Caco-2 (cell line): ENCODE measurements at regions not wholly inside any gene's neighbourhood (a gene's known extent, or its start where the extent isn't known, plus 50 kb on each side); places are given as distances from the start of the nearest gene placed in this dataset.

Source experiments
- BruUV-seq: library from RNA; stranded (reverse); fragments of 400-500 nt; replicated peaks from 2 replicates; lab custom pipeline; 2021; lab: Mats Ljungman, UMichigan
- CTCF ChIA-PET: fragments of 300-600 bp; sonication (Branson Sonifier 250); formaldehyde crosslinking; loops from one replicate; lab custom pipeline; 2022; ENCODE audit warnings: antibody characterized with exemption; lab: Charles Lee
- POLR2A ChIA-PET: fragments of 300-600 bp; sonication (Branson Sonifier 250); formaldehyde crosslinking; loops from one replicate; lab custom pipeline; 2022; ENCODE audit warnings: antibody characterized with exemption; lab: Charles Lee
- DNase-seq, 2 experiments: peaks; one replicate each; pipeline versions ENCODE4 v3.0.0 to v3.0.0-alpha.2; 2020 to 2022
- H3K27me3 ChIP-seq: replicated peaks from 2 replicates; pipeline ENCODE4 v1.6.0; 2011; ENCODE audit warnings: low read length; ENCODE audit not compliant: control insufficient read depth, insufficient read depth
- H3K36me3 ChIP-seq: 2 replicates; pipeline ENCODE4 v1.5.1; 2011; ENCODE audit warnings: low read length; ENCODE audit not compliant: control insufficient read depth, insufficient read depth
- H3K4me1 ChIP-seq: fragments of 250-450 bp; sonication (Bioruptor Pico); 2 replicates; pipeline ENCODE4 v1.5.1; 2020; ENCODE audit warnings: mild to moderate bottlenecking
- H3K4me3 ChIP-seq: 2 replicates; pipeline ENCODE4 v1.5.1; 2011; ENCODE audit warnings: low read depth, mild to moderate bottlenecking, control low read depth, low read length
- H3K9me3 ChIP-seq: fragments of 250-450 bp; sonication (Bioruptor Pico); 2 replicates; pipeline ENCODE4 v1.5.1; 2020; ENCODE audit warnings: mild to moderate bottlenecking, moderate library complexity
- H3K27ac Mint-ChIP-seq: one replicate; pipeline ENCODE4 v1.8.0; 2022; ENCODE audit warnings: mixed read lengths; ENCODE audit not compliant: unreplicated experiment
- H3K27me3 Mint-ChIP-seq: one replicate; pipeline ENCODE4 v1.8.0; 2022; ENCODE audit warnings: mixed read lengths; ENCODE audit not compliant: insufficient read depth, unreplicated experiment
- H3K36me3 Mint-ChIP-seq: one replicate; pipeline ENCODE4 v1.8.0; 2022; ENCODE audit warnings: mild to moderate bottlenecking, mixed read lengths; ENCODE audit not compliant: insufficient read depth, unreplicated experiment
- H3K4me1 Mint-ChIP-seq: one replicate; pipeline ENCODE4 v1.8.0; 2022; ENCODE audit warnings: low read depth, mixed read lengths; ENCODE audit not compliant: unreplicated experiment
- H3K4me3 Mint-ChIP-seq: one replicate; pipeline ENCODE4 v1.8.0; 2022; ENCODE audit warnings: mild to moderate bottlenecking, moderate library complexity, mixed read lengths; ENCODE audit not compliant: unreplicated experiment
- H3K9me3 Mint-ChIP-seq: one replicate; pipeline ENCODE4 v1.8.0; 2022; ENCODE audit warnings: mixed read lengths; ENCODE audit not compliant: unreplicated experiment
- CTCF ChIP-seq, 2 experiments: fragments of 200-600 bp in 1 of 2; IDR thresholded peaks; 1 replicate in 1 of 2; 2 replicates in 1 of 2; pipeline versions ENCODE4 v1.5.1 to v1.8.0; 2011 to 2022; ENCODE audit warnings: antibody characterized with exemption in 1 of 2, control low read depth in 1 of 2, inconsistent platforms in 1 of 2, low read depth in 1 of 2, low read length in 1 of 2, mild to moderate bottlenecking in 1 of 2, moderate library complexity in 1 of 2; ENCODE audit not compliant: insufficient read depth in 1 of 2, severe bottlenecking in 1 of 2, unreplicated experiment in 1 of 2
- intact Hi-C: fragments of 100-400 bp; cut with micrococcal nuclease; formaldehyde crosslinking; loops from one replicate; pipeline ENCODE4 v1.10.0; 2022; ENCODE audit not compliant: unreplicated experiment

- no peak overlapping the region for H3K4me3 ChIP-seq
- H3K4me3 Mint-ChIP-seq = no peak overlapping the region
- ChIA-PET POLR2A (no interaction called here), CTCF (interaction anchor here (0.6 kb wide), 1 partner anchor 267 kb away, joined by 3 read pairs; no protein-coding TSS in a partner anchor)
- no peak for DNase-seq
- H3K36me3 Mint-ChIP-seq = peaks cover 5% of the 10 kb centered on the region
- no peak overlapping the region for H3K27ac Mint-ChIP-seq
- H3K27me3 ChIP-seq = no peaks in the 10 kb centered on the region
- peaks cover 6% of the 10 kb centered on the region for H3K4me1 Mint-ChIP-seq
- peaks cover 10% of the 10 kb centered on the region for H3K9me3 Mint-ChIP-seq
- no TSS peak for BruUV-seq
- TF ChIP-seq CTCF (IDR thresholded peaks at IDR 0.05; ENCODE audit: insufficient read depth in 1 of 2, low read depth in 1 of 2, low read length in 1 of 2, severe bottlenecking in 1 of 2, unreplicated experiment in 1 of 2) = no peak
- H3K36me3 ChIP-seq = no peaks in the 10 kb centered on the region
- H3K9me3 ChIP-seq = no peaks in the 10 kb centered on the region; the same call in 1 of the 2 replicates
- intact Hi-C loops = no loop called here
- no peaks in the 10 kb centered on the region for H3K27me3 Mint-ChIP-seq
- H3K4me1 ChIP-seq = peaks cover 28% of the 10 kb centered on the region
These were observed 111.2 kb upstream of the SLC35B3 start for GRCh38 chr6:8546496-8546895.

- DNase-seq = no peak
- Mint-ChIP-seq H3K27ac (no peak overlapping the region), H3K9me3 (peaks cover 20% of the 10 kb centered on the region), H3K36me3 (peaks cover 11% of the 10 kb centered on the region), H3K4me1 (peaks cover 5% of the 10 kb centered on the region), H3K27me3 (no peaks in the 10 kb centered on the region), H3K4me3 (no peak overlapping the region)
- no peaks in the 10 kb centered on the region for H3K27me3 ChIP-seq
- H3K4me3 ChIP-seq = no peak overlapping the region
- no peak for TF ChIP-seq CTCF (IDR thresholded peaks at IDR 0.05; ENCODE audit: insufficient read depth in 1 of 2, low read depth in 1 of 2, low read length in 1 of 2, severe bottlenecking in 1 of 2, unreplicated experiment in 1 of 2)
- H3K9me3 ChIP-seq = peaks cover 11% of the 10 kb centered on the region
- intact Hi-C loops = no loop called here
- BruUV-seq = no TSS peak
- POLR2A ChIA-PET = no interaction called here
- H3K36me3 ChIP-seq = no peaks in the 10 kb centered on the region
- CTCF ChIA-PET = no interaction called here
- H3K4me1 ChIP-seq = peaks cover 28% of the 10 kb centered on the region
These were observed 110.0 kb upstream of the SLC35B3 start for GRCh38 chr6:8545336-8545735.

DNA sequence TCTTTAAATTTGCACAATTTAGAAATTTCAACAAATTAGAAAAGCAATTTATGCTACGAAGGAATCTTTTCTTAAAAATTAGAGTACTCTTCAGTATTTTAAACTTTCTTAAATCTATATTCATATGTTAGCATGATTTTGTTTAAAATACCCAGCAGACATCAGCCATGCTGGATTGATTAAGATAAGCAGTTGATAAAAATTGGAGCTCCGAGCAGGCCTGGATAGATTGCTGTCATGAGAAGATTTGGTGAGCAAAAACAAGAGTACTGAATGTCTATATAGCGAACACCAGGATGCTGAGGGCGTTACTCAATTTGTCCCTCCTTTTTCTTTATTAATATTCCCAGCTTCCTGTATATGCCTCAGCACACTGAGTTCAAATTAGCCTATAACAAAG lies 108.4 kb upstream of the SLC35B3 start:
- no TSS peak for BruUV-seq

More for the DNA sequence above, 108.4 kb upstream of the SLC35B3 start:
- intact Hi-C loops = no loop called here
- no peaks in the 10 kb centered on the region for H3K4me1 Mint-ChIP-seq
- no peaks in the 10 kb centered on the region for H3K27me3 Mint-ChIP-seq
- Histone ChIP-seq H3K4me1 (peaks cover 14% of the 10 kb centered on the region; the same call in 1 of the 2 replicates), H3K4me3 (no peak overlapping the region), H3K36me3 (no peaks in the 10 kb centered on the region), H3K27me3 (no peaks in the 10 kb centered on the region), H3K9me3 (peaks cover 14% of the 10 kb centered on the region)
- DNase-seq = no peak
- H3K27ac Mint-ChIP-seq = no peak overlapping the region
- TF ChIP-seq CTCF (IDR thresholded peaks at IDR 0.05; ENCODE audit: insufficient read depth in 1 of 2, low read depth in 1 of 2, low read length in 1 of 2, severe bottlenecking in 1 of 2, unreplicated experiment in 1 of 2) = no peak
- peaks cover 20% of the 10 kb centered on the region for H3K36me3 Mint-ChIP-seq
- H3K4me3 Mint-ChIP-seq = no peak overlapping the region
- H3K9me3 Mint-ChIP-seq = peaks cover 36% of the 10 kb centered on the region
- POLR2A ChIA-PET = no interaction called here
- CTCF ChIA-PET = no interaction called here
